Fibroblast of lung (primary cell): ENCODE measurements at regions not wholly inside any gene's neighbourhood (a gene's known extent, or its start where the extent isn't known, plus 50 kb on each side); places are given as distances from the start of the nearest gene placed in this dataset.

Experiments
- EZH2 ChIP-seq: IDR thresholded peaks from 2 replicates; pipeline ENCODE4 v1.5.1; 2012; ENCODE audit warnings: low read length, control low read depth, mild to moderate bottlenecking; ENCODE audit errors: missing control alignments
- TF ChIP-seq, protein P1 (sequence below), 2 donors: IDR thresholded peaks in 1 of 2; conservative IDR thresholded peaks in 1 of 2; 1 replicate in 1 of 2; 2 replicates in 1 of 2; pipeline ENCODE4 v1.5.1; 2011 to 2012; ENCODE audit warnings: low read length in 2 of 2, control low read depth in 1 of 2, inconsistent platforms in 1 of 2, low read depth in 1 of 2, mild to moderate bottlenecking in 1 of 2

DNA sequence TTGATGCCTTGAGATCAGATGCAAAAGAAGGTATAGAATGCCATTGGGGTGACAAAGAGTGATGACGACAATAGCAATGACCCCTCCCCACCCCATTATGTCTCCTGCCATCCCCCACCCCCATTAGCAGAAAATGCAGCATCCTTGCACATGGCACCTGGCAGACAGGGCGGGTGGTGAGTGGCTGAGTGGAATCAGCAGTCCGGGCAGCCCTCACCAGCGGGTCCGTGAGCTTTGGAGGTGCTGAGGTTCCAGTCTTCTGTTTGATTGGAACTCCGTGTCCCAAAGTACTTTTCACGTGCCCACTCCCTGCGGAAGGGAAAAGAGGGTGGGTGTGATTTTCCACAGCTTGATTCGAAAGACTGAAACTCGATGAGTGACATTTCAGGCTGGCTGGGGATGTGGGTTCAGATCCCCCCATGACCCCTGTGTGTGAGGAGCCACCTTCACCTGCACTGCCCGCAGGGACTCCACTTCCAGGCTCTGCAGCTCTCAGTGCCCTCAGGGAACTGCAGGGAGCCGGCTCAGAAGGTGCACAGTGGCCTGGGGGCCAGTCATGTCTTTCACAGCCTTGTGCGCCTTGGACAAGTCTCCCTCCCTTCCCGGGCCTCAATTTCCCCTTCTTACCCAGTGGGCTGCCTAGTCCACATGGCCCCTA, 130.9 kb downstream of the GLI2 start:
- TF ChIP-seq, protein P1, sequence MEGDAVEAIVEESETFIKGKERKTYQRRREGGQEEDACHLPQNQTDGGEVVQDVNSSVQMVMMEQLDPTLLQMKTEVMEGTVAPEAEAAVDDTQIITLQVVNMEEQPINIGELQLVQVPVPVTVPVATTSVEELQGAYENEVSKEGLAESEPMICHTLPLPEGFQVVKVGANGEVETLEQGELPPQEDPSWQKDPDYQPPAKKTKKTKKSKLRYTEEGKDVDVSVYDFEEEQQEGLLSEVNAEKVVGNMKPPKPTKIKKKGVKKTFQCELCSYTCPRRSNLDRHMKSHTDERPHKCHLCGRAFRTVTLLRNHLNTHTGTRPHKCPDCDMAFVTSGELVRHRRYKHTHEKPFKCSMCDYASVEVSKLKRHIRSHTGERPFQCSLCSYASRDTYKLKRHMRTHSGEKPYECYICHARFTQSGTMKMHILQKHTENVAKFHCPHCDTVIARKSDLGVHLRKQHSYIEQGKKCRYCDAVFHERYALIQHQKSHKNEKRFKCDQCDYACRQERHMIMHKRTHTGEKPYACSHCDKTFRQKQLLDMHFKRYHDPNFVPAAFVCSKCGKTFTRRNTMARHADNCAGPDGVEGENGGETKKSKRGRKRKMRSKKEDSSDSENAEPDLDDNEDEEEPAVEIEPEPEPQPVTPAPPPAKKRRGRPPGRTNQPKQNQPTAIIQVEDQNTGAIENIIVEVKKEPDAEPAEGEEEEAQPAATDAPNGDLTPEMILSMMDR (conservative IDR thresholded peaks at IDR 0.05 in 1 of 2, IDR thresholded peaks at IDR 0.05 in 1 of 2; ENCODE audit: low read depth in 1 of 2, low read length in 2 of 2), result no peak
- TF ChIP-seq EZH2, result no peak
